HuH-7.5 (cell line): ENCODE measurements at regions not wholly inside any gene's neighbourhood (a gene's known extent, or its start where the extent isn't known, plus 50 kb on each side); places are given as distances from the start of the nearest gene placed in this dataset.

Experiments used
- DNase-seq: peaks from one replicate; pipeline ENCODE4 v3.0.0; 2011; ENCODE audit warnings: low spot score

DNA sequence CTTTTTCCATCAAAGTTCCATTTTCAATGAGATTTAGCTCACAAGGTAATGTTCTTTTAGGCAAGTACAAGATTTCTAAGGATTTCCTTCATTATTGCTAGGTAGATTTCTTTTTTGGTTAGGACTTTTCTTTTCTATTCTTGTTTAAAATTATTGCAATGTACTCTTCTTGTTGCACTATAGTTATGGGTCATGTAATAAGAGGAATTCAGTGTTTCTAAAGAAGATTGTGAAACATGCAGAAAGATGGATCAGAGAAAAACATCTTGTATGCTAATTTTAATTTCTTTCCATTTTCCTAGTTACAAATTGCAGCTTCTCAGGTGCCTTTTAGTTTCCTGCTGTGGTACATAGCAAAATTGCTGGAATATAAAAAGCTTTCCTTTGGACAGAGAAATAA lies 56.1 kb downstream of the BTG1 start:
- DNase-seq = no peak

DNA sequence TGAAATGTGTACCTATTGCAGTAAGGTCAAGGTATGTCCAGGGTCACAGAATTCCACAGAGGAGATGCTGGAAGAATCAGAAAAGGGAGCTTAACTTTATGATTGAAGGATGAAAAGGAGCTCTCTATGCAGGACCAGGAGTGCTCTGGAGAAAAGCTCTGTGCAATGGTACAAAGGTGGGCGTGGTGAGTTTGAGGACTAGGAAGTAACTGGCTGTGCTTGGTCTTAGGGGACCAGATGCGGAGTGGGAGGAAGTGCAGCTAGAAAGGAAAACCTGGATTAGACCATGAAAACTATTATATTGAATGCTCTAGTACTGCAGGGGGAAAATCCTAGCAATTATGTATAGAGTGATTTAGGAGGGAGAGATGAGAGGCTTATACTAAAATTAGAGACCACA lies 56.8 kb downstream of the BTG1 start:
- DNase-seq = no peak

DNA sequence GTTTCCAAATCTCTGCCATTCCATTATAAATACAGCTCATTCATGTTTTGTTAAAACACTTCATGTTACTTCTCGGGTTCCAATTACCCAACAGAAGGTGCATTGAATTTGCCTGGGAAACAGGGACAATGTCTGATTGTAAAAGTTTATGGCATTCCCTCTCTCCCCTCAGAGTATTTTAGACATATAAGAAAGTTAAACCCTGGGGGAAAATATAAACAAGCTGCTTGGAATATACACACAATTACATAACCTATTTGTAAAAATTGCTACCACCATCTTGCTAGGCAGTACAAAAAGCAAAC lies 60.0 kb downstream of the BTG1 start:
- DNase-seq = no peak

DNA sequence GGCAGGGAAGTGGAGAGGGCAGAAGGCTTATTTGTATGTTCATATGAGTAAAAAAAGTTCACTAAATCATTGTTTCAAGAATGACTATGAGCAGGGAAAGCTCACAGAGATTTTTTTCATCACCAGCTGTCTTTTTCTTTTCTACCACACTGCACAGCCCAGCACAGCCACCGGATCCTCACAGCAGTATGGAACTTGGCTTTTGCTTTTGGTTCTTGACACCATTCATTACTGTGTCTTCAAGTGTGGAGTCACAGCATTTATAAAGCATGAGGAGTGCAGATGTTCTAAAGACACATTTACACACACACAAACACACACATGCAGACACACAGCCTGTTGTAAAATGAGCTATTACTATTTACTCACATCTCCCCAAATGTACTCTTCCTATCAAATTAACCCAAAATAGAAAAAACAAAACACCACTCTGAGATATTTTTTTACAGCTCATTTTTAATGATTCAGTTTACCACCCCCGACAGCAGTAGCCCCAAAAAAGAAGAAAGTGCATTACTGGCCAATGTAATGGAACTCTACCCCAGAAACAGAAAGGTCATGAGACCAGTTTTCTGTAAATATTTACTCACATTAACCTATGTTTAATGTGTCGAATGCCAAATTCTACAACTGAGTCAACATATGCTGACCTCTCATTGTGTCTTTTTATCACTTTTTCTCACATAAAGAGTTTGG lies 60.5 kb downstream of the BTG1 start:
- DNase-seq = no peak

DNA sequence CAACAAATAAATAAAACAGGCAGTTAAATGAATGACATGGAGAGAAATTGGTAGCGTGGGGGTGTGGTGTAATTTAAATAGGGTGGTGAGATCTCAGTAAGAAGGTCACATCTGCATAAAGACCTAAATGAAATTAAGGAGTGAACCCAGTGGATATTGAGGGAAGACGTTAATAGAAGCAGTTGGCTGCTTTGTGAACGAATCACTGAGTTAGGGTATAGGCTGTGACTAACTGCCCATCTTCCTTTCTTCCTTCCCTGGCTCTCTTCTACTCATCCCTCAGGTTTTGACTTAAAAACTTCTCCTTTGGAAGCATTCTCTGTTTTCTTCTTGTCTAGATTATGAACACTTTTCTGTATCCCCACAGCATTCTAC lies 64.7 kb downstream of the BTG1 start:
- no peak for DNase-seq

DNA sequence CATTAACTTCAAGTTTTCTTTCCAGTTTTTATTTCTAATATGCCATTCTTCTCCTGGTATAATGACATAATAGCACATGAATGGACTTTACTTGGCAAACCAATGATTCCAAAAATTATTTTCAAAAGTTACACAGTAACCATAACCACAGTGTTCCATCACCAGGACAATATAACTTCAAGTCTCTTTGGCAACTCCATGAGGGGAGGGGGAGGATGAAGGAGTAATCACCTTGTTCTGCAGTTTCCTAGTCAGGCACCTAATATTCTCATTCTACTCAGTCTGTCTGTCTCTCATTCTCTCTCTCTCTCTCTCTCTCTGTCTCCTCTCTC lies 66.6 kb downstream of the BTG1 start:
- no peak for DNase-seq

DNA sequence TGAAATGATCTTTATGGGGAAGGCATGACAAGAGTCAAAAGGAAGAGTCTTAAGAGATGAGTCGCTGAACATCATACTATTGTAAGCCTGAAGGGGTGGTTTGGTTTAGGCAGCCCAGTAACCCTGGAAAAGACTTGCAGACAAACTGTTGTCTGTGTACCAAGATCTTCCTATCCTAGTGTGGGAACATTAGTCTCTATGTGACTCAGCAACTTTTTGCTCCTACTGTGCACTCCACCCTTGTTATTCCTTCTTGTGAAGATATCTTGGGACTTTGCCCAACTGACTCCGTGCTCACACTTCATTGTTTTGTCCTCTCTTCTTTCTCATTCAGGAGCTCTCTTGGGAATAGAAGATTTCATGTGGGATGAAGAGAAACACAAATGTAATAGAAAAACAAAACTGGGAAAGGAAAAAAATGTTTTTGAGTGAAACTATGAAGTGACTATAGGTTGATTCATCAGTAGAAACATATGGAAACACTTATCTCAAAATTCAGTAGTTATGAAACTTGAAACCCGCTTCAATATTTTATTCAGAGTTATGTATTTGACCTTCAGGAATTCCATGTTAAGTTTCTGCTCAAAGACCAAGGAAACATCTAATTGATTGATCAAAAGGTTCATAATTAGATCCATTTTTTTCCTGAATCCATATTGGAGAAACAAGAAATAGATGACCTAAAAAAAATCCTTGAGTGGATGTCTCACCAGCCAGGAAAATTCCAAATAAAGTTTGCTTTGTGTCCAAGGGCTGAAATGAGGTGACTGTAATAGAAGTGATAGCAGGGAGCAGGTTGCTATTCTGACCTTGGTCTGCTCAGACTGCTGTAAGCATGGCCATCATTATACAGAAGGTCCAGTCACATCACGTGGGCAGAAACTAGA lies 67.2 kb downstream of the BTG1 start:
- DNase-seq = no peak

DNA sequence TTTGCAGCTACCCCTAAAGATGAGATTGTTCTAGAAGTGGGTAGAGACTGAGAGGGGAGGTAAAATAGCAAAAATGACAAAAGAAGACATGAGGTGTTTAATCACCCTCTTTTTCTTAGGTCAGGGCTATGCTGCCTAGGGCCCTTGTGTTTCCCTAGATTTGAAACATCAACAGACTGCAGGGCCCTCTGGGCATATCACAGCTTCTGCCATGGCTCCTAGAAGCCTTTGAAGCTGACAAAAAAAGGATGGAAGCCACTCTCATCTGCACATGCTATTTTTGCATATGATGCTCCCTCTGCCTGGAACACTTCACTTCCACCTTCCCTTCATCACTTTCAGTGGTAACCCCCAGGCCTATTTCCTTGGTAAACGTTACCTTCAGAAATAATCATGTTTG lies 68.1 kb downstream of the BTG1 start:
- DNase-seq = no peak

DNA sequence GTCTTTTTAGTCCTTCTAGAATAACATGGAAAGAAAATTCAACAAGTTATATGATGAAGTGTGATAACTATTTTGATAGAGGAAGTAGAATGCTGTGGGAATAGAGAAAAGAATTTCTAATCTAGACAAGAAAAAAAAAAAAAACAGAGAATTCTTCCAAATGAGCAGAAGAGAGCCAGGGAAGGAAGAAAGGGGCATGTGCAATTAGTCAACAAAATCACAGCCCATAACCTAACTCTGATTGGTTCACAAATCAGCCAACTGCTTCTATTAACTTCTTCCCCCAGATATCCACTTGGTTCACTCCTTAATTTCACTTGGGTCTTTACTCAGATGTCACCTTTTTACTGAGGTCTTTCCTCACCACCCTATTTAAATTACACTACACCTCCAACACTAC lies 69.5 kb downstream of the BTG1 start:
- DNase-seq = no peak

DNA sequence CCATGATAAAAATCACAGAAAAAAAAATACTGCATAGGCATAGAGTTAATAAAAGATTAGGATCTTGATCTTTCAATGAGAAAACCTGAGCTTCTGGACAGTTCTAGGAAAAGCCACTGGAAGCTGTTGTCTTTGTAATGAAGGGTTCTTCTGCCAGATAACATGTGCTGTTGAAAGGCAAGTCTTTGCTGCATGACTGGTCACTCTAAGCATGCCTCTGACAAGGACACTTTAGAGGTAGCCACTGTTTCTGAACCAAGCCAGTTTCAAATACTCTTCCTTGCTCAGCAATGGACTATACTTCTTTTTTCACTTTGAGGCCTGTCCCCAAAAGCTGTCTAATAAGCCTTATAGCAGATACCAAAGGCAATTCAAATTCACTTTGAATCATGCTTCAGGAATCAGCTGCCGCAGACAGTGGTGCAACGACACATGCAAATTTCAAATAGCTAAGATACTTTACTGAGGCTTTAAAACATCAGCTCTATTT lies 70.2 kb downstream of the BTG1 start:
- no peak for DNase-seq

DNA sequence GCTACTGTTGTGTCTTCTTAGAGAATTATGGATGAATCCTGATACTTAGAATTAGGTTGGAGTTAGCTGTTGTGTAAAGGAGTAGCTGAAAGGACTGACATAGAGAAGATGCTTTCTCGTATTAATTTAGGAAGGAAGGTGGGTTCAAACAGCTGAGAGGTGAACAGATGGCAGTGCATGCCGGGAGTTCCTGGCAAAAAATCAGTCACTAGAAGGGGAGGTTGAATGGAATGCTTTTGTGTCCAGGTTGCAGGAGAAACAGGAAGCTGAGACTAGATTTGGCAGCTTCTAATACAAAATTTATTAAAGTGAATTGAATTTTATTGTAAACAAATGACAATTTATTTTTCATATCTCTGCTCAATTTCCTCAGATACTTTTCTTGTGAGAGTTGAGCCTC lies 70.8 kb downstream of the BTG1 start:
- no peak for DNase-seq

DNA sequence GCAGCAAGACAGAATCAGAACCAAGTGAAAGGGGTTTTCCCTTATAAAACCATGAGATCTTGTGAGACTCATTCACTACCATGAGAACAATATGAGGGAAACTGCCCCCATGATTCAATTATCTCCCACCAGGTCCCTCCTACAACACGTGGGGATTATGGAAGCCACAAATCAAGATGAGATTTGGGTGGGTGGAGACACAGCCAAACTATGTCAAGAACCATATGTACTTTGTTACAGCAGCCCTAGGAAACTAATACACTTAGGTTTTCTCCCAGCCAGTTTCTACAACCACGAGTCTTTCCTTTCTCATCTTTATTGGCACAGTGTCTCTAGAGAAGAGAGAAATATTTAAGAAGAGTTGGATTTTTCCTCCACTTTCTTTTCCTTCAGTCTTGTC lies 72.6 kb downstream of the BTG1 start:
- DNase-seq = no peak

DNA sequence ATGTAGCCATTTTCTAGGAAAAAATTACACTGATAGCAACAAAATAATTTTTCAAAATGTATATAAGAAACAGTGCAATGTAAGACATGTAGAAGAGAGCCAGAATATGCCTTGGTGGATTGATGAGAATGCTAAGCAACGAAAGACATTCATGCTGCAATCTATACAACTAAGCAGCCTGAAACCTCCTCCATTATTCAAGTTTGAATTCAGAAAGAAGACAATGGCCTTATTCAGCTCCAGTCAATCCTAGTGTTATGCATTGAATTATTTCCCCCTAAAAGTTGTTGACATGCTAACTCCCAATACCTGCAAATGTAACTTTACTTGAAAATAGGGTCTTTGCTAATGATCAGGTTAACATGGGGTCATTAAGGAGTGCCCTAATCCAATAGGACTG lies 73.5 kb downstream of the BTG1 start:
- no peak for DNase-seq

DNA sequence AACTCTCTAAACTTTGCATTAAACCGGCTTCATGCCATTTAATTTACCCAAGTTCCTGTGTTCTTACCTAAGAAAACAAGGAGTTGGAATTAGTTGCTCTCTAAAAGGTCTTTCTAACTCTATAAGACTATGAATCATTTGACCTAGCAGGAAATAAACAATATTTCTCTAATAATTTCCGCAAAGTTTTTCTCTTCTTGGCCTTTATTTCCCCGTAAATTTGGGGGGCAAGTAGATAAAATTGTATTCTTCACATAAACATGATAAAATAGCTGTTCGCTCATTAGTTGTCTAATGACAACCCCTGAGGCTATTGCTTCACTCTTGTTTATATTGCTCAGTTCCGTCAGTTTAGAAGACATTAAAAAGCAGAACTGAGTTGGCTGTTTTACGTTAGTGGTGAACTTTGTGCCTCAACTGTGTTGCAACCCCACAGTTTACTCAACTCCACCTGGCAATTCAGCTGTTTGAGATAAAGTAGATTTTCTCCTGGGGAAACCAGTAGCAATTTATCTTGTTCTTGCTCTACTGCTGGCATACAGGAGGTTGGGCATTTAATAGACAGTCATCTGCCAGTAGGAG lies 74.7 kb downstream of the BTG1 start:
- peak; percentile 52 for DNase-seq

DNA sequence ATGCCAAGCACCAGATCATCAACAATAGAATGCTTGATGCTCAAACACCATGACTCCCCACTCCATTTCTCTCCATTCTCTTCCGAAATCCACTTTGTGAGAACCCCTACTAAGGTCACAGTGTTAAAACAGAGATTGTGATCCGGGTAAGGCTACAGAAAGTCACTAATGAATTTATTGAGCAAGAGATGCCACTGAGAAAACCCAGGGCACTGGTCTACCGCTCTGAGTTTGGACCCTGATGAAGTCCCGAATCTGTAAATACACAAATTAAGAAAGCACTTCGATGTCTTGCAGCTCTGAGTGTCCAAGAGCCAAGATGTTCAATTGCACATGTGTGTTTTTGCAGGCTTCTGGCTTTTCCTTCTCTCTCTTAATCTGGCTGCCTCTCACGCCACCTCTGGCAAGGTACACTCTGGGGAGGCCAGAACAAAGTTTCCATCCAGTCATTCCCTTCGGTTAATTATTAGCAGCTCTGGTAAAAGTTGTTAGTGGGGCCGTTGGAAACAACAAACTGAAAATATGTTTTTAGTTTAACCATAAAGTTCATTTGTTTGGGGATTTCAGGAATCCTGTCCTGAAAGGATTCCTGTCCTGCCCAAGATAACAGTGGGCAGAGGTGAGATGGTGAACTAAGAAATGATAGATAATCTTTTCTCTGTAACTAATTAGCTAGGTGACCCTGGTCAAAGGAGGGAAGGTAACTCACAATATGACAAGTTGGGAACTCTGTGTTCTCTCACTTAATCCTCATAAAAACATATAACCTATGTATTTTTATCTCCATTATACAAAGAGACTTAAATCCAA lies 75.4 kb downstream of the BTG1 start:
- no peak for DNase-seq

DNA sequence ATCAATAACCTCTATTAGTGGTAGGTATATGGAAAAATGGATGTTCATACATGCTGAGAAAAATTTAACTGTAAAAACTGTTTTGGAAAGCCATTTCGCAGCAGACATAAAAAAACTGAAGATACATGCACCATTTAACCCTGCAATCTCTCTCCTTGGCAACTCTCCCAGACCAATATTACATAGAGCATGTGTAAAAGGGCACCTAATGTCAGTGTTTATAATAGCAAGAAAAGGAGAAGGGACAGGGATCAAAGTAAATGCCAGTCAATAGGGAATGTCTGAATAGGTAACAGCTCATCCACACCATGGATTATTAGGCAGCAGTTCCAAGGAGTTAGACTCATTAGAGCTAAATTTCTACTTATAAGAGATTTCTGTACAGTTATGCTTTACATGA lies 77.2 kb downstream of the BTG1 start:
- DNase-seq = no peak

DNA sequence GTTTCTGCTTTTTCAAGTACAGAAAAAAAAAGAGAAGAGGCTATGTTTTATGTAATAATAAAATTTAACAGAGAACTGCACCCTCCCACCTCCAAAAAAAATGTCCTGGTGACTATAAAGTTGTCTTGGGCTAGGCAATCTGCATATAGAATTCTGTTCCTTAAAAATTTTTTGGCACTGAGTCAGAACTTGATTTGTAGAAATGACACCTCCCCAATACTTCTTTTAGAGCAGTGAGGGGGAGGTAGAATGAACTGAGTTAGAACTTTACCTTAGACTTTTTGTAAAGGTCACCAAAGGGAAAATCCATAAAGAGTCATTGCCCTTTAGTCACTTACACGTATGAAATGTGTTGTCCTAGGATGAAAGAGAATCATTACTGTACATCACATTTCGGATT lies 80.0 kb downstream of the BTG1 start:
- no peak for DNase-seq

DNA sequence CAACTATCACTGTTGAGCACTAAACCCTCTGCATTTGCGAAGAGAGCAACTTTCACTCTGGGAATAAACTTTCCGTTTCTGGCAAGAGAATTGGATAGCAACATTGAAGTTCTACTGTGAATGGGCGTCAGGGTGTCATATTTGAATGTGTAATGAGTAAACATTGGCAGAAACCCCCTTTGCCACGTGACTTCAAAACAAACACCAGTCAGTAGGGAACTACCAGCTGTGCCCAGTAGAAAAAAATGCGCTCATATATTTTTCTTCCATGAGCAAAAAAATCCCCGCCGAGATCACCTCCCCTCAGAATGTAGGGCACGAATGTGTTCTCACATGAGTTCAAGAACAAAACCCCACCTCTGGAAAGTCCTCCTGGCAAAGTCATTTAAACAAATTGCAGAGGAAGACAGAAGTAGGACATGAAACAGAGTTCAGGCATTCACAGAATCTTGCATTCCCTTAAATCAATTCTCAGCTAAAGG lies 80.6 kb downstream of the BTG1 start:
- DNase-seq = no peak

DNA sequence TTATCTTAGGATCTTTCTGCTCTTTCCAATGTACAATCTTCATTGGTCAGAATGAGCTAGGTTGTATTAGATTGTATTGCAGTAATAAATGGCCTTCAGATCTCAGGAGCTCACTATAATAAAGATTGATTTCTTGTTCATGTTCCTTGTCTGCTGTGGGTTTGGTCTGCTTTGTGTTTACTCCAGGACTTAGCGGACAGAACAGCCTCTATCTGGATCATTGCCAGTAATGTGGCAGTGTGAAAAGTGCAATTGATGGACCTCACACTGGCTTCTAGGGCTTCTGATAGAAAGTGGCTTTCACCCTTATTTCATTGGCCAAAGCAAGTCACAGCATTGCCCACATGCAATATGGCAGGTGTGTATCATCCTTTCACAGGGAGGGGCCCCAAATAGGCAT lies 81.2 kb downstream of the BTG1 start:
- DNase-seq = no peak

DNA sequence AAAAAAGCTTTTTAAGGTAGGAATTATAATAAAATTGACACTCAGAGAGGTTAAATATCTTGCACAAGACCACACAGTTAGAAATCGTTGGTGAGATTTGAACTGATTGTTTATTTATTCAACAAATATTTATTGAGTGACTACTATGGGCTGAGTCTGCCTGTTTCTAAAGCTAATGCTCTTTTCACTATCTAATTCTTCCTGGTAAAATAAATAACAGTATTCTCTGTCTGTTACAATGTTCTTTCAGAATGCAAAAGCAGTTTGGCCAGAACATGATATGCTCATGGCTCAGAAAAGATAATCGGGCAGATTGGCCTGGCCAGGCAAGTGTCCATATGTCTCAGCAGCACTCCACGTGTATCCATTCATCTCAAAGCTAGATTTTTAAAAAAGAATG lies 82.0 kb downstream of the BTG1 start:
- DNase-seq = no peak

DNA sequence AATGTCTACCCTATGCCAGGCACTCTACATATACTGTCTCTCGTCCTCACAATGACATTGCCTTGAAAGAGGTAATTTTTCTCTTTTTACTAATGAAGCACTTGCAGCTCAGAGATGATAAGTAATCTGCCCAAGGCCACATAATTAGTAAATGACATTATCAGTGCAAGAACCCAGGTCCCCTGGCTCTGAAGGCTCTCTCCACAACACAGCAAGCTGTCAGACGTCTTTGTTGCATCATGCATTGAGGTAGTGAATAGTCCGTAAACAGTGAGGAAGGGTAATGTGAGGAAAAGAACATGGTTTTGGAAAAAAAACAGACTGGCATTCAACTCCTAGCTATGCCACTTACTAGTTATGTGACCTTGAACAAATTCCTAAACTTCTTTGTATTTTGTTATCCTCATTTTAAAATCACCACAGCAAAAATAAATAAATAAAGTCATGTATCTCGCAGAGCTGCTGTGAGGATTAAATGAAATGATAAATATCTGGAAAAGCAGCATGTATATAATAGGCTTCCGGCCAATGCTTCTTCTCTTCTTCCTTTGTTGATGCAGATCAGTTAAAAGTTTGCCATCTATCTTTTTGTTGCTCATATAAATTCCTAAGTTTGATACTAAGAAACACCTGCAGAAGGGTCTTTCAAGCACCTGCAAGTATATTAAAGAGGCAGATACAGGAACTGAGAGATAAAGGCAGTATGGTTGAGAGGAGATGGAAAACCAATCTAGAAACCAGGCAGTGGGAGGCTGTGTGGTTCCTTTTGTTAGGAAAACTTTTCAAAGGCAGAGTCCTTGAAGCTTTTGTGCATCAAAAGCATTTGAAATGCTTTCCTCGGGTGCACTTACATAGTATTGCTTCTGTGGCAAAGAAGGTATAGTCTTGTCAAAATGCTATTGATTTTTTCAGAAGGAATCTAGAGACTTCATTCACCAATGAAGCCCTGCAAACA lies 82.8 kb downstream of the BTG1 start:
- DNase-seq = no peak
